ENCODE measurements at regions not wholly inside any gene's neighbourhood (a gene's known extent, or its start where the extent isn't known, plus 50 kb on each side); places are given as distances from the start of the nearest gene placed in this dataset.

DNA sequence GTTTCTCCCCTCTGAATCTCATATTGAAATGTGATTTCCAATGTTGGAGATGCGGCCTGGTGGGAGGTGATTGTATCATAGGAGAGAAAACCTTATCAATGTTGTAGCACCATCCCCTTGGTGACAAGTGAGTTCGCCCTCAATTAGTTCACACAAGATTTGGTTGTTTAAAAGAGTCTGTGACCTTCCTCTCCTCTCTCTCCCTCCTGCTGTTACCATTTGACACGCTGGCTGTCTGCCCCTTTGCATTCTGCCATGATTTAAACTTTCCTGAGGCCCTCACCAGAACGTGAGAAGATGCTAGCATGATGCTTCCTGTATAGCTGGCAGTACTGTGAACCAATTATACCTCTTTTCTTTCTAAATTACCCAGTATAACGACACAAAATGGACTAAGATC is 730.9 kb upstream of the PRMT6 start:
- no peak for TF ChIP-seq POLR2A (IDR thresholded peaks at IDR 0.05; ENCODE audit: extremely low read depth, insufficient read length)
- TF ChIP-seq, protein P1, sequence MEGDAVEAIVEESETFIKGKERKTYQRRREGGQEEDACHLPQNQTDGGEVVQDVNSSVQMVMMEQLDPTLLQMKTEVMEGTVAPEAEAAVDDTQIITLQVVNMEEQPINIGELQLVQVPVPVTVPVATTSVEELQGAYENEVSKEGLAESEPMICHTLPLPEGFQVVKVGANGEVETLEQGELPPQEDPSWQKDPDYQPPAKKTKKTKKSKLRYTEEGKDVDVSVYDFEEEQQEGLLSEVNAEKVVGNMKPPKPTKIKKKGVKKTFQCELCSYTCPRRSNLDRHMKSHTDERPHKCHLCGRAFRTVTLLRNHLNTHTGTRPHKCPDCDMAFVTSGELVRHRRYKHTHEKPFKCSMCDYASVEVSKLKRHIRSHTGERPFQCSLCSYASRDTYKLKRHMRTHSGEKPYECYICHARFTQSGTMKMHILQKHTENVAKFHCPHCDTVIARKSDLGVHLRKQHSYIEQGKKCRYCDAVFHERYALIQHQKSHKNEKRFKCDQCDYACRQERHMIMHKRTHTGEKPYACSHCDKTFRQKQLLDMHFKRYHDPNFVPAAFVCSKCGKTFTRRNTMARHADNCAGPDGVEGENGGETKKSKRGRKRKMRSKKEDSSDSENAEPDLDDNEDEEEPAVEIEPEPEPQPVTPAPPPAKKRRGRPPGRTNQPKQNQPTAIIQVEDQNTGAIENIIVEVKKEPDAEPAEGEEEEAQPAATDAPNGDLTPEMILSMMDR (IDR thresholded peaks at IDR 0.05; ENCODE audit: low read depth, low read length): no peak
